ENCODE measurements at regions not wholly inside any gene's neighbourhood (a gene's known extent, or its start where the extent isn't known, plus 50 kb on each side); places are given as distances from the start of the nearest gene placed in this dataset.

GRCh38 chr1:221139991-221140390 is 260.7 kb downstream of the HLX start (continued):
- no peak for TF ChIP-seq ZBTB4 (CRISPR knock-in tag; IDR thresholded peaks at IDR 0.05)

- no TSS peak for BruUV-seq (replicated peaks)
- Histone ChIP-seq H3K4me3 (no peak overlapping the region), H4K20me1 (ENCODE audit: control insufficient read depth, insufficient read depth) (no peaks in the 10 kb centered on the region), H3K9ac (ENCODE audit: control insufficient read depth, insufficient read depth, low read length) (no peak overlapping the region), H3K4me1 (ENCODE audit: control insufficient read depth, insufficient read depth, low read length) (no peaks in the 10 kb centered on the region), H2AFZ (ENCODE audit: control insufficient read depth, low read depth, low read length) (no peak overlapping the region), H3K27me3 (replicated peaks in 1 of 2; ENCODE audit: control insufficient read depth in 2 of 2, insufficient read depth in 2 of 2, low read length in 1 of 2) (no peaks in the 10 kb centered on the region), H3K36me3 (ENCODE audit: control insufficient read depth in 2 of 2, insufficient read depth in 2 of 2, low read length in 1 of 2) (no peaks in the 10 kb centered on the region), H3K4me2 (ENCODE audit: control insufficient read depth, insufficient read depth) (no peak overlapping the region), H3K27ac (ENCODE audit: control insufficient read depth, insufficient read depth) (no peak overlapping the region), H3K79me2 (ENCODE audit: control insufficient read depth, insufficient read depth, low read length) (no peaks in the 10 kb centered on the region), H3K9me3 (replicated peaks; ENCODE audit: control insufficient read depth, insufficient read depth, low read length) (no peaks in the 10 kb centered on the region; the same call in 2 of the 3 replicates)
- POLR2A ChIA-PET = no interaction called here
- DNase-seq (ENCODE audit: low read depth, low spot score) (no peak), ATAC-seq (no peak), FAIRE-seq (no peak)
- WGBS (ENCODE audit: insufficient coverage, insufficient replicate concordance, low lambda C conversion rate, missing lambda C conversion rate) = 66% methylated on average over 2 of the region's 2 CpGs
- CTCF ChIA-PET = interaction anchor here (0.9 kb wide), 1 partner anchor 295 kb away, joined by 3 read pairs; no protein-coding TSS in a partner anchor
- intact Hi-C loops (cut with micrococcal nuclease; ENCODE audit: unreplicated experiment) = no loop called here
- SMC1A ChIA-PET (ENCODE audit: uncharacterized antibody, unreplicated experiment) = interaction anchor here (1.0 kb wide), 1 partner anchor 26 kb away, joined by 3 read pairs; no protein-coding TSS in a partner anchor
- RAD21 ChIA-PET (ENCODE audit: unreplicated experiment) = no interaction called here
- TF ChIP-seq JUND (IDR thresholded peaks at IDR 0.05; ENCODE audit: low read depth, low read length) = no peak
- in situ Hi-C loops (cut with MboI) = no loop called here
Observed at GRCh38 chr1:221141096-221141495, 261.9 kb downstream of the HLX start.
